ENCODE measurements at regions not wholly inside any gene's neighbourhood (a gene's known extent, or its start where the extent isn't known, plus 50 kb on each side); places are given as distances from the start of the nearest gene placed in this dataset.

DNA sequence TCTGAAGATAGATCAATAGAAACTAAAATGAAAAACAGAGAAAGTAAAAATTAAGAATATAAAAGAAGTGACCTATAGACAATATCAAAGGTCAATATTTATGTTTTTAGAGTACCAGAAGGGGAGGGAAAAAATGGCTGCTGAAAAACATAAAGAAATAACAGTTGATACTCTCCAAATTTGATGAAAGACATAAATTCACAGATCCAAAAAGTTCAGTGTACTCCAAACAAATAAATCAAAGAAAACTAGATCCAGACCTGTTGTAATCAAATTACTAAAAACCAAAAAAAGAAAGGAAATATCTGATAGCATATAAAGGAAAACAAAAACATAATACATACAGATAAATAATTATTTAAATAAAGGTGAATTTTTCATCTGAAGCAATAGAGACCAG is 1689.1 kb upstream of the TMEFF2 start:
- TF ChIP-seq, protein P1, sequence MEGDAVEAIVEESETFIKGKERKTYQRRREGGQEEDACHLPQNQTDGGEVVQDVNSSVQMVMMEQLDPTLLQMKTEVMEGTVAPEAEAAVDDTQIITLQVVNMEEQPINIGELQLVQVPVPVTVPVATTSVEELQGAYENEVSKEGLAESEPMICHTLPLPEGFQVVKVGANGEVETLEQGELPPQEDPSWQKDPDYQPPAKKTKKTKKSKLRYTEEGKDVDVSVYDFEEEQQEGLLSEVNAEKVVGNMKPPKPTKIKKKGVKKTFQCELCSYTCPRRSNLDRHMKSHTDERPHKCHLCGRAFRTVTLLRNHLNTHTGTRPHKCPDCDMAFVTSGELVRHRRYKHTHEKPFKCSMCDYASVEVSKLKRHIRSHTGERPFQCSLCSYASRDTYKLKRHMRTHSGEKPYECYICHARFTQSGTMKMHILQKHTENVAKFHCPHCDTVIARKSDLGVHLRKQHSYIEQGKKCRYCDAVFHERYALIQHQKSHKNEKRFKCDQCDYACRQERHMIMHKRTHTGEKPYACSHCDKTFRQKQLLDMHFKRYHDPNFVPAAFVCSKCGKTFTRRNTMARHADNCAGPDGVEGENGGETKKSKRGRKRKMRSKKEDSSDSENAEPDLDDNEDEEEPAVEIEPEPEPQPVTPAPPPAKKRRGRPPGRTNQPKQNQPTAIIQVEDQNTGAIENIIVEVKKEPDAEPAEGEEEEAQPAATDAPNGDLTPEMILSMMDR (IDR thresholded peaks at IDR 0.05; ENCODE audit: extremely low read depth in 1 of 2, insufficient read depth in 1 of 2, low read depth in 1 of 2, low read length in 2 of 2), result no peak
- TF ChIP-seq POLR2A (IDR thresholded peaks at IDR 0.05; ENCODE audit: low read depth, low read length) (no peak), EZH2 (IDR thresholded peaks at IDR 0.05; ENCODE audit: borderline replicate concordance, low read depth, low read length, severe bottlenecking) (no peak), JUN (IDR thresholded peaks at IDR 0.05; ENCODE audit: borderline replicate concordance, insufficient read depth, insufficient read length, low read depth) (no peak), POLR2AphosphoS5 (IDR thresholded peaks at IDR 0.05; ENCODE audit: insufficient read depth, low read depth, low read length) (no peak)
- TF ChIP-seq, protein P2, sequence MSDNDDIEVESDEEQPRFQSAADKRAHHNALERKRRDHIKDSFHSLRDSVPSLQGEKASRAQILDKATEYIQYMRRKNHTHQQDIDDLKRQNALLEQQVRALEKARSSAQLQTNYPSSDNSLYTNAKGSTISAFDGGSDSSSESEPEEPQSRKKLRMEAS (IDR thresholded peaks at IDR 0.05; ENCODE audit: insufficient read depth, insufficient read length), result no peak

All from endothelial cell of umbilical vein (primary cell).